Left lobe of liver (tissue), 2 donors: ENCODE measurements at regions not wholly inside any gene's neighbourhood (a gene's known extent, or its start where the extent isn't known, plus 50 kb on each side); places are given as distances from the start of the nearest gene placed in this dataset.

ENCODE experiments used
- ATAC-seq: fragments of 200-7000 bp; cut with Tn5 transposase; one replicate; pipeline ENCODE4 v1.9.1; 2020; ENCODE audit warnings: mild to moderate bottlenecking, moderate library complexity
- DNase-seq: peaks from one replicate; pipeline ENCODE4 v3.0.0-alpha.2; 2020; ENCODE audit warnings: low spot score
- donor health status: DM: no; HTN: no; CAD: no; lungs with moderate emphysema.
- donor health status: DM: no; HTN: yes; CAD: no.

DNA sequence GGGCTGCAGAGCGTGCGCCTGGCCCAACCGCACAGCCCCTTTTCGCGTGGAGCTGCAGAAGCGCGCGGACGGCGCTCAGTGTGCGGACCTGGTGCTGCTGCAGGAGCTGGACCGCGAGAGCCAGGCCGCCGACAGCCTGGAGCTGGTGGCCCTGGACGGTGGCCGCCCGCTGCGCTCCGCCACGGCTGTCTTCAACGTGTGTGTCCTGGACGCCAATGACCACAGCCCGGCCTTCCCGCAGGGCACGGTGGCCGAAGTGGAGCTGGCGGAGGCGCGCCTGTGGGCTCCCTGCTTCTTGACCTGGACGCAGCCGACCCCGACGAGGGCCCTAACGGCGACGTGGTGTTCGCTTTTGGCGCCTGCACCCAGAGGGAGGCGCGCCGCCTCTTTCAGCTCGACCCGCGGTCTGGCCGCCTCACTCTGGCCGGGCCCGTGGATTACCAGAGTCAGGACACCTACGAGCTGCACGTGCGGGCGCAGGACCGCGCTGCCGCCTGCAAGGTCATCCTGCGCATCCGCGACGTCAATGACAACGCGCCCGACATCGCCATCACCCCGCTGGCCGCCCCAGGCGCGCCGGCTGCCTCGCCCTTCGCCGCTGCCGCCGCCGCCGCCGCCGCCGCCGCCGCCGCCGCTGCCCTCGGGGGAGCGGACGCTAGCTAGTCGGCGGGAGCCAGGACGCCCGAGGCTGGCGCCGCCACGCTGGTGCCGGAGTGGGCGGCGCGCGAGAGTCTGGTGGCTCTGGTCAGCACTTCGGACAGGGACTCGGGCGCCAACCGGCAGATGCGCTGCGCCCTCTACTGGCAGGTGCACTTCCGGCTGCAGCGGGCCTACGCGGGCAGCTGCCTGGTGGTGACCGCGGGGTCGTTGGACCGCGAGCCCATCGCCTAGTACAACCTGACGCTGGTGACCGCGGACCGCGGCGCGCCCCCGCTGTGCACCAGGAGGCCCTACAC, 172.2 kb downstream of the OLFM4 start:
- ATAC-seq, result peak; percentile 66
- DNase-seq, result no peak

DNA sequence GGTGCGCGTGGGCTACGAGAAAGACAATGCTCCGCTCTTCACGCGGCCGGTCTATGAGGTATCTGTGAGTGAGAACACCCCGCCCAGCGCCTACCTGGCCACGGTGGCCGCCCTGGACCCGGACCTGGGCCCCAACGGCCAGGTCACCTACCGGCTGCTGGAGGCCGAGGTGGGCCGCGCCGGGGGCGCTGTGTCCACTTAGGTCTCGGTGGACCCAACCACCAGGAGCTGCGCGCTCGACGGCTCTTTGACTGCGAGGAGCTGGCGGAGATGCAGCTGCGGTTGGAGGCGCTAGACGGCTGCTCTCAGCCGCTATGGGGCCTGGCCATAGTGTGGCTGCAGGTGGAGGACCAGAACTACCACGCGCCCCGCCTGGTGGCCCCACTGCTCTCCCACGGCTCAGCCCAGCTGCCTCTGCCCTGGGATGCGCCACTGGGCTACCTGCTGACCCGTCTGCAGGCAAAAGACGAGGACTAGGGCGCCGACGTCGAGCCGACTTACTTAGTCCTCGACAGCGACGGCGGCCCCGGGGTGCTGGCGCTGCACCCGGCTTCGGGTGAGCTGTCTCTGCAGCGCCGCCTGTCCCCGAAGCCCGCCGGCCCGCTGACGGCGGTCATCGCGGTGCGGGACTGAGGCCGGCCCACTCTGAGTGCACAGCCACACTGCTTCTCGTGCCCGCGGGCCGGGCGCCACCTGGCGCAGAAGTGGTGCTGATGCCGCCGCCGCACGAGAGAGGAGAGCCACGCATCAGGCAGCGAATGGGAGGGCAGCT, 173.0 kb downstream of the OLFM4 start:
- ATAC-seq, result peak; percentile 68
- DNase-seq, result no peak

DNA sequence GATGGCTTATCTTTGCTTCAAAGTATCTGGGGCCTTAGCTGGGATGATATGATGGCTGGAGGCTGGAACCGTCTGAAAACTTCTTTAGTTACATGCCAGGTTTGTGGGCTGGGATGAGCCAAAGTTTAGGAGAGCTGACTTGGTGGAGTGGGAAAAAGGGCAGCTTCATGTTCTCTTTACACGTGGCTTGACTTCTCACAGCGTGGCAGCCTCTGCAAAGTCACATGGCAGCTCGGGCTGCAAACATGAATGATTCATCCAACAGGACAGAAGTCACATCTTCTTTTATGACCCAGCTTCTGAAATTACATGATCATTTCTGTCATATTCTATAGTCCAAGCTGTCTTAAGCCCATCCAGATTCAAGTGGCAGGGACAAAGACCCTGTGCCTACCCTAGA, 176.0 kb downstream of the OLFM4 start:
- no peak for DNase-seq
- ATAC-seq, result no peak

DNA sequence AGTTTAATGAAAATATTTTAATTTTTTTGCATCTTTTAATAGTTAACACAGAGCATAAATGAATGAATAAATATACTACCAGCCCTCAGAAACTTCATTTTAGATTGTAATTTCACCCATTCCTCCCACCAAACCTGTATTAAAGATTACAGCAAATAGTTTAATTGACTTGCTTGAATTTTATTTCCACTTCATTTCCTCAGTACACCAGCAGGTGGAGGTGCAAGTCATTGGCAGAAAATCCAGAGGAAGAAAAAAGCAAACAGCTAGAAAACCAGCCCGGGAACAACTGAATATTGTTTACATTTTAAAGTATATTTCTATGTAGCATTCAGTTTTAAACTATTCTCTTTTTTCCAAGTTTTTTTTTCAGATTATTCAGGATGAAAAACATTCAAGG, 177.8 kb downstream of the OLFM4 start:
- DNase-seq (no peak), ATAC-seq (peak; percentile 31)

DNA sequence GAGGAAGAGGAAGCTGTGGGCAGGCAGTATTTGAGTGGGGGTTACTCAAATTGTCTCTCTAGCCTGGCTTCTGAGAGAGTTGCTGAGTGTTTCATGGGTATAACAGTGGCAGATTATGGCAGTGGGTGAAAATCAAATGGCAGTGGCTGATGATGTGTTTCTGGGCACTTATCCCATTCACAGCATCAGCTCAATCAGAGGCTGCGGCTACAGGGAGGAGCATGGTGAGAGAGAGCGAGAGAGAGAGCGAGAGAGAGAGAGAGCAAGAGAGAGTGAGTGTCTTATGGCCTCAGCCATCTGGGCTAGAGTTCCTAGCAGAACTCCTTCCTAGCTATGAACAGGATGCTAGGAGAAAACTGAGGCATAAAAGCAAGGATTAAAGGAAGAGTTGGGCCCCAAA, 178.9 kb downstream of the OLFM4 start:
- DNase-seq (no peak), ATAC-seq (no peak)

DNA sequence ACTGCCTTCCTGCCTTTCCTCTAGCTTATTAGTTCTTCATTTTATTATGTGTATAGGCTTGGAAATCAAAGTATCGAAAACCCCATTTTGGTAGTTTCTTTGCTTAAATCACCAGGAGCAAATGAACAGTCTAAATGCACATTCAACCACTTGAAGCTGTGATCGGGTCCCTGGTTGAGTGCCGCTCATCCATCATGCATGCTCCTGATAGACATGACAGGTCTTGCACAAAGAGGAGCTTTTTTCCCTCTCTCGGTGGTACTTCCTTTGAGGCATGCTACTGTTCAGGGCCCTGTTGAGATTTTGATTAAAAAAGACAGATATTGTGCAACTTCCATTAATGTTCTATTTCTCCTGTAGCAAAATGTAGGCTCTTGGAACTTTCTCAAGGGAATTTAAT, 185.8 kb downstream of the OLFM4 start:
- no peak for DNase-seq
- ATAC-seq, result no peak

DNA sequence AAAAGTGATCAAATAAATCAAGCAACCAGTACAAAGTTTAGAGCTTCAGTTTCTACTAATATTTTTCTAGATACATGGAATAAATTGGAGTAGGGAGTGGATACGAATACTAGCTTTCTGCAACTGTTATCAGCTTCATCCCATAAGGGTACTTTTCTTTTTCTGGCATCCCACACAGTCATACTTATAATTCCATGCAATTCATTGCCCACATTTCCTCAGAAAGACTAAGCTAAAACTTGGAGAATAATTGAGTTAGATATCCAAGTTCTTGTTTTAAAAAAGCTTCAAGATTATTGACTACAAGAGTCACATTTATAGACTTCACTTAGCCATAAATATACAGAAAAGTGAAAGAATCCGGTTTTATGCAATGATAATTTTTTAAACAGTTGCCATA, 186.9 kb downstream of the OLFM4 start:
- DNase-seq, result no peak
- ATAC-seq, result no peak

DNA sequence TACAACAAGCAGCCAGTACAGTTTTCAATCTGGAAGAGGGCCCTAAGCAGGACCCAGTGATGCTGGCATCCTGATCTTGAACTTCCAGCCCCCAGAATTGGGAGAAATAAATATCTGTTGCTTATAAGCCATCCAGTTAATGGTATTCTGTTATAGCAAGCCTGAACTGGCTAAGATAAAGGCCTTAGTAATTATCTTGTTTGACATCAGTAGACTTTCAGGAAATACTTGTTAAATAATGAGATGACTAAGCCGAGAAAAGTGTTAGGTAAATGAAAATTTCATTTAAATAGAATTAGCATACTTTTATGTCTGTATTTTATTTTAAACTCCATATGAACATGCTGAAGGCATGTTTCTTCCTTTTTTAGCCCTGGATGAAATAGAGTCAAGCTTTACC, 188.2 kb downstream of the OLFM4 start:
- DNase-seq (no peak), ATAC-seq (no peak)

DNA sequence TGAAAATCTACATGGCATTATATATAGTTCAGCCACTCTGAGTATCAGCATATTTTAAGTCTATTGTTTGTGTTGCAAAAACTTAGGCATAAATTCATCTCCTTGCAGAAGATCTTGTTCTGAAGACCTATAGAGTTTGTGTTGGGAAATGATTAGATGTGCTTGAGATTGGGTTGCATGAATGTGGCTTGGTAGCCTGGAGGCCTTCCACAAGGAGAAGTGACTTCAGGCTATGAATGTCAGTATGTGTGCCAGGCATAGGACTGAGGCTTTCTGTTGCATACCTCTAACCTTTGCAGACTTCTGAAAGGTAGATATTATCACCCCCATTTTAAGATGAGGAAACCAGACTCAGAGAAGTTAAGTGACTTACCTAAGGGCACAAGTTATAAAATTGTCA, 188.6 kb downstream of the OLFM4 start:
- DNase-seq (no peak), ATAC-seq (no peak)

DNA sequence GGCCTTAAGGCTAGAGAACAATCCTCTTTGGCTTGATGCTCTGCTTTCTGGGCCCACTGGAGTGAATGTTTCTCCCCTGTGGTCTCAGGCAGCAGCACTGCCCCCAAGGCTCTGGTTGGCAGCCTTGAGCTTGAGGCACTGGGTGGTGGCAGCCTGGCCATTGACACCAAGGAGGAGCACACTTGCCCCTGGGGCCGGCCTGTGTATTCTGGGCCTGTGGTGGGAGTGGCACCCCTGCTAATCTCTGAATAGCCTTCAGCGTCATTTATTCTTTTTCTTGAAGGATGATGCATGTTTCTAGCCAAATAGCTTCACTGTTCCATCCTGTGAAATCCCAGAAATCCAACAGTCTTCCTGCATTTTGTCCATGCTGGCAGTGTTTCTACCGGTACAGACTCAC, 191.4 kb downstream of the OLFM4 start:
- DNase-seq (no peak), ATAC-seq (no peak)

DNA sequence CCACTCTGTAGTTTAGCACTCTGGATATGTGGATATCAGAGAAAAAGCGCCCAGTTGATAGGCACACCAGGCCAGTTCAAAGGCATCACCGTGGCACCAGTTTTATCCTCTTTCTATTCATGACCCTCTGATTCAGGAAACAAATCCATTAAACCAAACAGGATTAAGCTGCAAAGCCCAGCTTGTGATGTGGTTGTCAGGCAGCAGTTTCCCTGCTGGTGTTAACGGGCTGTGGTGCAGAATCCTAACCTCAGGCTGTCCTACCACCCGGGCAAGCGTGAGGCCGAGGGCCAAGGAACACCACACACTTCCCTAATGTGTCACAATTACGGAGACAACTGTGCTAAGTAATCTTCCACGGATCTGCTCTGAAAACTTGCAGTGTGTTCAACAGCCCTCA, 209.1 kb downstream of the OLFM4 start:
- DNase-seq (no peak), ATAC-seq (no peak)

DNA sequence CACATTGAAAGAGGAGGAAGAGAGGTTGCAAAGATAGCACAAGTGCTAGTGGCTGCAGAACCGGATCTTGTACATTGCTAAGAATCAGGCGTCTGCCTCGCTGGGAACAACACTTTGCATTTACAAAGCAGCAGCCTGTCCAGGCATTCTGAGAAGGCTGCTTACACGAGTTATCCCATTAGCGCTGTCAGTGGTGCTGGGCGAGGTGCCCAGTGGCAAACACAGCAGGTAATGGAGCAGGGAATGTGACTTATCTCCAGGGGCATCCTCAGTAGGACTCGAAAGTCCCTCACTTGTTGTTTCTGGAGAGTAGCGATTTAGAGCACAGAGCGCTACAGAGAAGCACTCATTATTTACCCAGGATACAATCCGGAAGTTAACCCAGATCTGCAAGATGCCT, 209.6 kb downstream of the OLFM4 start:
- no peak for ATAC-seq
- no peak for DNase-seq

DNA sequence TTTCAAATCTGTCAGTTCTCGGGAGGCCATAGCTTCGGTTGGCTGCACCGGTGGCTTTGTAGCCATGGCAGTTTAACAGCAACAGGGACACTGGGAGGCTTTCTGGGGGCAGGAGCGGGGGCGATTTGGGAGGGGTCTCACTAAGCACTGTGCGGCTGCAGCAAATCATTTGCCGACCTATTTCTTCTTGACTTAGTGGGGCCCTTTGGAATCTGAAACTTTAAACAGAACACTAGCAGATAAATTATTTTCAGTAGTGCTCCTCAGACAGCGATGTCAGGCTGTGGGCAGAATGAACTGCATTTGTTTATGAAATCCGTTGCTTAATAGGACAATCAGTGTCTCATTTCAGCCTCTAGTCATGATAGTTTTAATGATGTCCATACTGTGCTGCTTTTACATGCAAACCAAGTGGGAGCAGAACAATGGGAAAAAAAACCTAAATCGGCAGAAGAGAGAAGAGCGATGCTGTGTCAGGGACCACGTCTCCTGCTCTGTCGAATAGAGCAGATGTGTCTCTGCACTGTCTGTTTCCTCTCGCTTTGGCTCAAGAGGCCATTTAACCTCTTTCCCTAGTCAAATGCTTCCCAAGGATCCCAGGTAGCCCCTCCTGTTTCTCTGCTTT, 211.9 kb downstream of the OLFM4 start:
- ATAC-seq (no peak), DNase-seq (no peak)

DNA sequence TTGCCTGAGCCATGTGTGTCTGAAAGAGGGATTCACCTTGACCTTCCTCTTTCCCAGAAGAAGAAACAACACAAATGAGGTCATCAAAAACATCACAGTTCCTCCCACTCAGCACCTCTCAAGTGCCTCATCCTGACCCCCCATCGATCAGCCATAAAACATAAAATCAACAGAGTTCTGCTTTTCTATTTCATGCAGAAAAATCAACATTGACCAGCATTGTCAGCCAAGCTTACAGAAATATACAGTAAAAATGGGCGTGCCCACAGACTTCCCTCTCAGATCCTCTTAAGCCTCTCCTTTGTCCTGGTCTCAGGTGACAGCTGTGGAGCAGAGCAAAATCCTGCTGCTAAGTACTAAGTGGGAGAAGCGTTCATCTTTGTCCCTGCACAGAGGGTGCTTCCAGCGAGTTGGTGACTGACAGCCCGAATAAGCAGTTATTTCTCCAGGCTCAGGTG, 213.3 kb downstream of the OLFM4 start:
- DNase-seq (no peak), ATAC-seq (no peak)

DNA sequence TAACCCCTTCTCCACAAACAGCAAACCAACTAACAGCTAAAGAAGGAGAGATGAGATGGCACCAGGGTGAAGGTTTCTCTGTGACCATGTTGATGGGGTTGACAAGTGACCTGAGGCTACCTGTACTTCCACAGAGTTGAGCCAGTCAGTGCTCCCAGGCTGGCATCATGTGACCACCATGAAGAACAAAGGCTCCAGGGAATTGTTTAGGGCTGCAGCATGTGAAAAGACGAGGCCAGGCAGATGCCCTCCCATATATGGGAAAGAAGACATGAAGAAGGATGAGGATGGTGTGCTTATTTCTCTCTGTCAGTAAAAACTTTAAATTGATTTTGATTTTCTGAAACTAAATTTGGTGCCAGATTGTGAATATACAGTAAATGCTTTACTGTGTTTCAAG, 220.6 kb downstream of the OLFM4 start:
- DNase-seq, result no peak
- ATAC-seq, result no peak

DNA sequence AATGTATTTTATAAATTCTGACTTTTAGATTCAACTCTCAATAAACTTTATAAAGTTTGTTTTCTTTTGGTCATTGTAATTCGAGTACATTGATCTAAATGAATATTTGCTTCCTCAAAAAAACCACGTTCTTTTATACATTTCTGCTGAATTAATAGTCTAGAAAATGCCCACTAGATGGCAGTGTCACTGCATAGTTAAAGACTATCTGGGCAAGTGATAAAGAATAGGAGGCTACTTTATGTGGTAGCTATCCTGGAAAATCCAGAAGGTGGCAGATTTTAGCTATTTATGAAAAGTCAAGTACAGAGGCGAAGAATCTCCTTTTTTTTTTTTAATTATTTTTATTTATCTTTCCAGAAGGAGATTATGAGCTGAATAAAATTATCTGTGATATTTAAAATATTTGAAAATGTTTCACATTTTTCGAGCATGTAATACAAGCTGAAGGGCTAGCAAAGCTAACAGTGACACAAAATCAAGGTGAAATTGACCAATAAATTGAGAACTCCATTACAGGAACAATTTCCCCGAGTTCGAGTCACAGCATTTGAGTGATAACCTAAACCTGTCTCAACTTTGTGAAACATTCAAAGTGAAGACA, 221.8 kb downstream of the OLFM4 start:
- no peak for DNase-seq
- ATAC-seq, result peak; percentile 99

DNA sequence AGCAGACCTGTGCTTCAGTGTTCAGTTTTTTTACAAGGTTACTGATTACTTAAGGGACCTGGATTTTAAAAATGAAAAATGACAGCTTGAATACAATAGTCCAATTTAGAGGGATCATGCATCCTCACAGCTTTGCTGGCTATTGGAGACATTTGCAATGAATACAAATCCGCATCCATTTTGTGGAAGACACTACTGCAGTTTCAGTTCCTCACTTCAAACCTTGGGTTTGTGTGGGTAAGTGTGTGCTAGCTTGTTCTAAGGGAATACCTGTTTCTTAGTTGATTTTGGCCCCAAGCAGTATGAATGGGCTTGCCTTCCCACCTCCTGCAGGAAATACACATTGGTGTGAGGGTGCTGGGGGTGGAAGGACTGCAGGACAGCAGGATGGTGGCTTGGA, 222.4 kb downstream of the OLFM4 start:
- DNase-seq, result no peak

DNA sequence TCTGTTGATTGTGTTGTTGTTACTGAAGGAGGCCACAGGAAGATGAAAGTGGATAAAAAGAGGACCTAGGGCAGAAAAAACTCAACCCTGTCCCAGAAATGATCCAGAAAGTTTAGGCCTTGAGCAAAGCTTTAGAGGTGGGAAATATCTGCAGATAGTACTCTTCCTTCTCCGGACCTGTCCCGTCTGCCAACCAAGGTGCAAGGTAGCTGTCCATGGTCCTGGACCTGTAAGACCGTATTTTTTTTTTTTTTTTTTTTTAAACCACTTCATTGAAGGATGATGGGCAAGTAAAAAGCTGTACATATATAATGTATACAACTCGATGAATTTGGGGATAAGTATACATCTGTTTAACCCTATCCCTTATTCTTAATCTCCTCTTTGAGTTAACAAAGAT, 225.9 kb downstream of the OLFM4 start:
- no peak for DNase-seq

More for the DNA sequence above, 222.4 kb downstream of the OLFM4 start:
- no peak for ATAC-seq

DNA sequence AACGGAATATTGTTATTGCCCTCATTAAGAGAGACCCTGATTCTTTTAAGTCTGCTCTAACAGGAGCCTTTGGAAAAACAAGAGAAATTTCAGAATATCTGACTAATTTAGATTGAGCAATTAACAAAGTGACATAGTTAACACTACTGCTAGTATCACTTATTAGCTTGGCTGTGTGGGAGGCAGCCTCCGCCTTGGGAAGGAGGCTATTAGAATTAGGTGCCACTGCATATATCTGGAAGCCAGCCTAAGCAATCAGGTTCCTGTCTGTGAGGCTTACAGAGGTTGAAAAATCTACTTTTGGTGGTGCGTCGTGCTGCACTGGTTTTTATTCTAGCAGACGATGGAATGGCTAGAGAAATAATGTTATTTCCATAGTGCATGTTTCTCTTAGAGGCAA, 227.2 kb downstream of the OLFM4 start:
- ATAC-seq, result no peak
- DNase-seq, result no peak

More for the DNA sequence above, 225.9 kb downstream of the OLFM4 start:
- ATAC-seq, result peak; percentile 29

DNA sequence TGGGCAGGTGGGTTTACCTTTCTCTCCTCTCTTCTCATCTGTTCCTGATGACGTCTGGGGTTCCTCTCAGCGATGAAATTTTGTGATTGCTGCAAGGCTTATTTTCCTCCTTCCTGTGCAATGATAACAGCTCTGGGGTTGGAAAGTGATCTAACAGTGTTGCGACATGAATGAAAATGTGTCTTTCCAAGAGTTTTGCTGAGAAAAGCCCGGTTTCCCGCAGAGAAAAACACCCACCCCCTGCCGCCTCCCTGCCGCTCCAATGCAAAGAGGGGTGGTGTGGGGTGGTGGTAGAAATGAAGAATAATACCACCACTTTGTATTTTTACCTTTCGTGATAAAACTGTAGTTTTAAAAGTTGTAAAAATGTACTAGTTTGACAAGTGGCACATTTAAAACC, 232.0 kb downstream of the OLFM4 start:
- DNase-seq (no peak), ATAC-seq (no peak)

DNA sequence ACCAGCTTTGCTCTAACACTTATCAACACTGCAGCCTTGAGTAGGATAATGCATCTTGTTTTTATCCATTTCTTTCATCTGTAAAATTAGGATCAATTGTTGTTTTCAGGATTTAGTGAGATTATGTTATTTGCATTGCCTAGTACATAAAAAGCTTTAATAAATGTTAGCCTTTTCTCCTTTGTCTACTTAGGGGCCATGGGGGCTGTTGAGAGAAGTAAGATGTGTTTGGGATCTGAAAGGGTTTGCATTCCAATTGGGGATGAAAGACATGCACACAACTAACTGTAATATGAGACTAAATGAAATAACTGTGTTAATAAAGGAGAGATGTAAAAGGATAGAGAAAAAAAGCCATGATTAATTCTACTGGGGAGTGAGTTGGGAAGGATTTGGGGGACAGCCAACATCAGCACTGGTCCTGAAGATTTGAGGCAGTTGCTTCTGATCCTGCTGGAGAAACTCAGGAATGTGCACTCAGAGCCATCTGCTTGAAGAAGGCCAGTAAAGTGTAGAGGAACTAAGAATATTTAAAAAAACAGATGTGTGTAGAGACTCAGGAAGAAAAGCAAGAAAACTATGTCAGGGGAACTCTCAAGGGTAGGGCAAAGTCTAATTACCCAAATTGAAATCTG, 236.3 kb downstream of the OLFM4 start:
- DNase-seq (no peak), ATAC-seq (no peak)
